GM06990 (cell line): ENCODE measurements at regions not wholly inside any gene's neighbourhood (a gene's known extent, or its start where the extent isn't known, plus 50 kb on each side); places are given as distances from the start of the nearest gene placed in this dataset.

ENCODE experiments used
- DNase-seq: peaks from one replicate; pipeline ENCODE4 v3.0.0-alpha.2; 2011; ENCODE audit not compliant: insufficient read length; ENCODE audit errors: extremely low read depth
- H3K27me3 ChIP-seq: replicated peaks from 2 replicates; pipeline ENCODE4 v1.6.0; 2011; ENCODE audit warnings: low read length; ENCODE audit not compliant: control insufficient read depth, insufficient read depth
- H3K36me3 ChIP-seq: 2 replicates; pipeline ENCODE4 v1.5.1; 2011; ENCODE audit warnings: low read length; ENCODE audit not compliant: control insufficient read depth, insufficient read depth
- H3K4me3 ChIP-seq: replicated peaks from 2 replicates; pipeline ENCODE4 v1.5.1; 2011; ENCODE audit warnings: low read depth, mild to moderate bottlenecking, control low read depth, low read length
- CTCF ChIP-seq: IDR thresholded peaks from 2 replicates; pipeline ENCODE4 v1.5.1; 2011; ENCODE audit warnings: low read length, control low read depth, mild to moderate bottlenecking, inconsistent platforms; ENCODE audit not compliant: insufficient read depth, poor library complexity, severe bottlenecking

- no peak for DNase-seq
- no peaks in the 10 kb centered on the region for H3K27me3 ChIP-seq
- H3K36me3 ChIP-seq, result no peaks in the 10 kb centered on the region
- no peak overlapping the region for H3K4me3 ChIP-seq
- TF ChIP-seq CTCF, result no peak
These were observed 258.6 kb downstream of the SOX11 start for GRCh38 chr2:5950736-5951135.

- H3K27me3 ChIP-seq, result no peaks in the 10 kb centered on the region
- H3K36me3 ChIP-seq, result no peaks in the 10 kb centered on the region
- no peak overlapping the region for H3K4me3 ChIP-seq
- no peak for TF ChIP-seq CTCF
- no peak for DNase-seq
These were observed 259.3 kb downstream of the SOX11 start for GRCh38 chr2:5951471-5951870.

- DNase-seq, result no peak
- no peak for TF ChIP-seq CTCF
- Histone ChIP-seq H3K36me3 (no peaks in the 10 kb centered on the region), H3K27me3 (no peaks in the 10 kb centered on the region), H3K4me3 (no peak overlapping the region)
These were observed 261.3 kb downstream of the SOX11 start for GRCh38 chr2:5953525-5953924.

GRCh38 chr2:5954509-5954908 is 262.3 kb downstream of the SOX11 start:
- no peaks in the 10 kb centered on the region for H3K36me3 ChIP-seq
- no peak for TF ChIP-seq CTCF
- H3K27me3 ChIP-seq, result no peaks in the 10 kb centered on the region
- H3K4me3 ChIP-seq, result no peak overlapping the region
- no peak for DNase-seq

GRCh38 chr2:5955921-5956320 is 263.7 kb downstream of the SOX11 start:
- H3K27me3 ChIP-seq, result no peaks in the 10 kb centered on the region
- TF ChIP-seq CTCF, result no peak
- H3K36me3 ChIP-seq, result no peaks in the 10 kb centered on the region
- no peak overlapping the region for H3K4me3 ChIP-seq
- no peak for DNase-seq
